CD4-positive, alpha-beta T cell treated with Interleukin-10 for 1 hour (primary cell): ENCODE measurements at regions not wholly inside any gene's neighbourhood (a gene's known extent, or its start where the extent isn't known, plus 50 kb on each side); places are given as distances from the start of the nearest gene placed in this dataset.

Experiments
- DNase-seq: peaks from one replicate; pipeline ENCODE4 v3.0.0-alpha.2; 2020

GRCh38 chr4:138686106-138686835 is 329.3 kb upstream of the NOCT start:
- no peak for DNase-seq

GRCh38 chr4:138685316-138685715 is 330.3 kb upstream of the NOCT start:
- DNase-seq: no peak

DNA sequence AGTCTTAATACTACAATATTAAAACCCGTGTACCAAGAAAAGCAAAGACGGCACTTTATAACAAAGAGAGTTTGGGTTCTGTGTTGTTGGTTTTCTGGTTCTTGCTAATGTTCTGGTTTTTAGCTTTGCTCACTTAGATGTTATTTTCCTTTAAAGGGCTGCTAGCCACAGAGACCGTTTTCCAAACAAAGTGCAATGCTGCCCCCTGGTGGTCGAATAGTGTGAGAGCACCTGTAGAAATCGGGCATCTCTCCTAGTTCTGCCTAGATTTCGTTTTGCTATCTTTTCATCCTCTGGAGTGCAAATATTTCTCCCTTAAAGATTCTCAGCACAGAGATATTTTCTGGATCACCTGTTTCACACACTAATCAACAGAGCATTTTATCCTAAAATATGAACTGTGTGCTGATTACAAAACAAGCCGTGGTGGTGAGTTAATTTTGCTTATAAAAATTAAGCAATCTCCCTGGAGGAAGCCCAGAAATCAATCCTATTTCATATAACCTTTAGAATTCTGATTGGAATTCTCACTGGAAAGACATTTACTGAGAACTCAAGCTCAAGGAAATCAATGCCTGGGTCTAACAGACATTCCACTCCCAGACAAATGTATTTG is 334.5 kb upstream of the NOCT start:
- peak; percentile 61 for DNase-seq

GRCh38 chr4:138680256-138680655 is 335.3 kb upstream of the NOCT start:
- no peak for DNase-seq

DNA sequence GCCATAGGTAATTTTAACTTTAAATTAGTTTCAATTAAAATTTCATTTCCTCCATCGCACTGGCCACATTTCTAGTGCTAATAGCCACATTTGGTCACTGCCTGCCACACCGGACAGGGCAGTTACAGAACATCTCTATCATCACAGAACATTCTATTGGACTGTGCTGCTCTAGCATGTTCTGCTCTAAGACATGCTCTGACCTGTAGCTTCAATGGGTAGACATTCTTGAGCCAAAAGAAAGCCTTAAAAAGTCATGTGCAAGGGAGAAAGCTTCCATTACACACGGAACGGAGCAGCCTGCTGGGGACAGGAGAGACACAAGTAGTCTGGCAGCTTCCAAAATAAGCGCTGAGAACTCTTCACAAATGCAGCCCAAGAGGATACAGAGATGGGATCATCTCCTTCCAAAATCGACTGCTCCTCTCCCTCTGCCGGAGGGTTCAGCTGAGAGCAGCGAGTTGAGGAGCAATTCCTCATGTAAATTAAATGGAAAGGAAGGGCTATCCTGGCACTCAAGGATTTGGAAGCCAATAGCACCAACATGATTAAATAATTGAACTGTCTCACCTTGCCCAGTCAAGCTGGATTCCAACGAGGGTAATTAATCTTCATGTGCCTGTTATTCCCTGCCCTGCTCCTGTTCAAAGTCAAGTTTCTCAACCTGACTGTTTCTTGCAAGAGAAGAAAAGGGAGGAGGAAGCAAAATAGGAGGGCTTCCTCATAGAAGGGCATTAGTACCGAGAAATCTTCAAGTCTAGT is 336.4 kb upstream of the NOCT start:
- no peak for DNase-seq

- DNase-seq: no peak
These were observed 337.8 kb upstream of the NOCT start for GRCh38 chr4:138677748-138678147.

DNA sequence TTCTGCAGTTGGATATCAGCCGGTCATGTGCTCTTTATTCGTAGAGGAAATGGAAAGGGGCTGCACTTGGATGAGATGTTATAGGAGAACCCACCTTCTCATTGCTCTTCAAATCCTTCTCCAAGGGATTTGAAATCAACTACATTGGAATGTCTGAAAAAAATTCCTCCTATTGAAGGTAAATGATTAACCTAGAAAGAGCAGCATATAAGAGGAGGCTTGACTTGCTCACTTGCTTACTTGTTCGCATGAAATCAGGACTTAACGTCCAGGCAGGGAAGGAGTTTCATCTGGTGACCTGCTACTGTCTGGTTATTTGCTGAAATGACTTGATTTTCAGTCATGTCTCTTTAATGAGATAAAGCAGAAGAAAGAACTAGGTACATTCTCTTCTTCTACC is 338.4 kb upstream of the NOCT start:
- DNase-seq: no peak

GRCh38 chr4:138675685-138676084 is 339.9 kb upstream of the NOCT start:
- DNase-seq: no peak

- DNase-seq: no peak
These were observed 341.4 kb upstream of the NOCT start for GRCh38 chr4:138674209-138674608.

DNA sequence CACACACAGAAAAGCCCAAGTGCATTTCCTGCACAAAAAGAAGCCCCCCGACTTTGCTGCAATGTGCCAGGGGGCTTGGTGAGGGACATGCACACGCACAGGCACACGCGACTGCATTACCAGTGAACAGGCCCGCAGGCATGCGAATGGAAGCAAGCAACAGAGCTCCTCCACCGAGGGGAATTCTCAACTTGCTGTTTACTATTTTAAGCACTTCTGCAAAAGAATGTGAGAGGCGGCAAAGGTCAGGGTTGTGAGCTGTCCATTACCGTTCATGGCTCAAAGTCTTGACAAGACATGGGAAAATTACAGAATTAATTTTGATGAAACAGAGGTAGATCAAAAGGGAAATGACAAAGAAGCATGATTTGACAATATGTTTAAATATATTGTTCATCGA is 342.5 kb upstream of the NOCT start:
- DNase-seq: no peak

DNA sequence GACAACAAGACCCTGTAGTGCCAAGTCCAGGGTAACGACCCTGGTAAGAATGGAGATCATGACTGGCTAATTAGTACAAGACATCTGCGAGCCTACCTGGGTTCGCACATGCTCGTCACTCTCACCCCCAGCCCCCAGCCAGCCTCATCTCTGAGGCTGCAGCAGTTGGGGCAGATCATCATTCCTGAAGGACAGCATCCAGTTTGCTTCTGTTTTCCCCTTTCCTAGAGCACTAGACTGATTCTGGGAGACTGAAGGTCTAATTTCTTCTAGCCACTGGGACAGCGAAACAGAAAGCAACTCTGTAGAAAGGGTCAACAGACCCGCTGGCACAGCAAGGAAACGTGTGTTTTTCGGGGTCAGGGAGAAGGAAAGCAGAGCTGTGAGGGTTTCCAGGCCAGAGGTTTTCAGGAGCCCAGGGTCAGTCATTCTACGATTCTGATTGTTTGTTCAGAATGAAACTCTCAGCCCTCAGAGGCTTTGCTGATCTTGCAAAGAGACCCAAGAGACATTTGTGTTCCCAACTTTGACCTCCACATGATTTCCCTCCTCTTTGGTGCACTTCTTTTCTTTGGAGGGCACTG is 343.1 kb upstream of the NOCT start:
- DNase-seq: no peak

DNA sequence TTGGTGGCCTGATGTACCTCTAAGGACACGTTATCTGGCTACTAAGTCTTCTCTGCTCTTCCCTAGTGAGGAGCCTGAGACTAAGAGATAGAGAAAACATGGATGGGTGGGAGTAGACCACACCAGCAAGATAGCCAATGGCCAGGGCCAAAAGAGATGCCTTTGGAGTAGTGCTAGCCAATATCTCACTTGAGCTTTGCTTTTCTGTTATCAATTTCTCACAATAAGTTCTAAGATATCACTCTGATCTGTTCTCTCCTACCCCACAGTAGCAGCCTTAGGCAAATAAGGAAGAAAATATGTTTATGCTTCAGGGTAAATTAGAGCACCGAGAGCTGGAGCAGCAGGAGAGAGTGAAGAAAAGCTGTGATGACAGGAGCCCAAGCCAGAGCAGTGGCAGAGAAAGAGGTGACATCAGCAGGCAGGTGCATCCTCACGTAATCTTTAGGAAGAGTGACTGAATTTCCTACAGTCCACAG is 343.9 kb upstream of the NOCT start:
- DNase-seq: no peak

DNA sequence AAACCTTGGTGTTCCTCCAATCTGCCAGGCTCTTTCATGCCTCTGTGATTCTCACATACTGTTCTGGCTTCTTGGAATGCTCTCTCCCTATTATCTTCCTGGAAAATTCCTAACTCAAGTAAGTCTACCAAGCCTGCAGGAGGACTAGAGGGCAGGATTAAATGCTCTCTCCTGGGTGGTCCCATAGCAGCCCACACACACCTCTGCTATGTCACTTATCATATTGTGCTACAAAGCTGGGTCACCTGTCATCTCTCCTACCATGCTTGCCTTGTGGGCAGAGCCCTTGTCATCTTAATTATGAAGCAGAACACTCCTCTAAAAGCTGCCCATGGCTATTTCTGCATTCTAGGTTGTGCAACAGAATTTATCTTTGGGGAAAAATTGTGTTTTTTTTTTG is 344.5 kb upstream of the NOCT start:
- no peak for DNase-seq

- DNase-seq: no peak
These were observed 344.9 kb upstream of the NOCT start for GRCh38 chr4:138670681-138671080.

GRCh38 chr4:138669479-138670315 is 345.9 kb upstream of the NOCT start:
- no peak for DNase-seq

DNA sequence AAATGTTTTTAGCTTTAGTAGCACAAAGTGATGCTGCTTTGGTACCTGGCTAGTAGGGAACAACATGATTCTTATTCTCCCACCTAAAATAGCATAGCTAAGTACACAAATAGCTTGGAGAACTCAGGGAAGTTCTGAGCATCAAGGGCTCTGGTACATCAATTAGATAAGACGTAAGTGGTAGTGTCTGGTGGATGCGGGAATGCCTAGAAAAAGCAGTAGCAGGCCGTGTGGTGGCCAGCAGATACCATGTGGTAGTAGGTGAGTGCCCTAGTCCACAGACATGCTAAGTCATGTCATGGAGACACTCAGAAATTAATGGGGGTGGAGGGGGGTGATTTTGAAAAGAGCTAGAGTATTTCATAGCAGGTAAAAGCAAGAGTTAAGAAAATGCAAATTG is 347.3 kb upstream of the NOCT start:
- no peak for DNase-seq

GRCh38 chr4:138666366-138666765 is 349.2 kb upstream of the NOCT start:
- DNase-seq: no peak

DNA sequence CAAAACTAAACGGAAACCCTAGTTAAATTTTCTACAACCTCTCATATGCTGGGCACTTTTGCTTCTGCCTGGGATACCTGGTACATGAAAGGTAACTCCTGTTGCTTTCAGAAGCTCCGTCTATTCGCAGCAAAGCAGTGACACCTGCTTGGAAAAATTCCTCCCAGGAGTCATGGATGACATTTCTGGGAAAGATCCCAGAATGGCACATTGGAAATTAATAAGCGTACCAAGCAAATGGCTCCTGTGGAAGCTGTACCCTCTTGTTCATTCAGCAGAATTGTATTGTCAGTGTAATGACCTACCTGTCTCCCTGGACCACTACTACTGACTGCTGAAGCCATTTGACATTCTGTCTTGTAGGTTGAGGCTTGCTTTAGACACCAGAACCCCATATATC is 349.7 kb upstream of the NOCT start:
- DNase-seq: no peak

- no peak for DNase-seq
These were observed 351.7 kb upstream of the NOCT start for GRCh38 chr4:138663883-138664282.

DNA sequence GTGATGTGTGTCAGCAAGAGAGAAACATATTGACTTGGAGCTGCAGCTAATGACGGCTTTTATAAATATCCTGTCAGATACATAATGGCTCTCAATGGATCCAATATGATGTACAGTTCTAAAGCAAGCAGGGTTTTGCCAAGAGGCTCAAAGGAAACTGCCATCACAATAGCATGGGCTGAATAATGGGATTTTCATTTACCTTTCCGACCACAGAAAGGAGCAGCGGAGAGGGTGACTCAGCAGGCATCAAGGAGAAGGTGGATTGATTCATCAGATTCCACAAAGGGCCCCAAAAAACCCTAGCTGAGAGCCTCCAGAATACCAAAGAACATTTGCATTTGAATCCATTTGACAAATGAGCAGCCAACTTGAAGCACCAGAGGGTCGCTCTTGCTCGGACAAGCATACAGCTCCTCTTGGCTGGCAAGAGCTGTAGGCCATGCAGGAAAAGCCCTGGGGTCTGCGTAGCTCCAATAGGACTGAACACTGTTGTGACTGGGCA is 355.7 kb upstream of the NOCT start:
- no peak for DNase-seq

GRCh38 chr4:138659037-138659811 is 356.4 kb upstream of the NOCT start:
- no peak for DNase-seq

GRCh38 chr4:138658518-138658917 is 357.1 kb upstream of the NOCT start:
- DNase-seq: no peak
